ENCODE measurements at regions not wholly inside any gene's neighbourhood (a gene's known extent, or its start where the extent isn't known, plus 50 kb on each side); places are given as distances from the start of the nearest gene placed in this dataset.

- no peak for TF ChIP-seq CTCF (IDR thresholded peaks at IDR 0.05; ENCODE audit: low read depth, low read length, poor library complexity, severe bottlenecking)
- no peak for TF ChIP-seq EZH2phosphoT487 (IDR thresholded peaks at IDR 0.05; ENCODE audit: borderline replicate concordance, low read length)
These were observed 155.8 kb upstream of the BRINP3 start for GRCh38 chr1:190633488-190633887.
